Calu3 (cell line): ENCODE measurements at regions not wholly inside any gene's neighbourhood (a gene's known extent, or its start where the extent isn't known, plus 50 kb on each side); places are given as distances from the start of the nearest gene placed in this dataset.

ENCODE experiments used
- BruUV-seq: library from RNA; stranded (reverse); fragments of 400-500 nt; replicated peaks from 2 replicates; lab custom pipeline; 2021; lab: Mats Ljungman, UMichigan
- CTCF ChIA-PET: fragments of 300-600 bp; sonication (Branson Sonifier 250); formaldehyde crosslinking; loops from one replicate; lab custom pipeline; 2022; ENCODE audit warnings: antibody characterized with exemption; lab: Charles Lee
- DNase-seq: peaks from one replicate; pipeline ENCODE4 v3.0.0; 2022
- H3K27ac Mint-ChIP-seq: one replicate; pipeline ENCODE4 v1.8.0; 2022; ENCODE audit warnings: mixed read lengths; ENCODE audit not compliant: unreplicated experiment
- H3K27me3 Mint-ChIP-seq: one replicate; pipeline ENCODE4 v1.8.0; 2022; ENCODE audit warnings: mixed read lengths; ENCODE audit not compliant: unreplicated experiment
- H3K36me3 Mint-ChIP-seq: one replicate; pipeline ENCODE4 v1.8.0; 2022; ENCODE audit warnings: mild to moderate bottlenecking, moderate library complexity, mixed read lengths; ENCODE audit not compliant: insufficient read depth, unreplicated experiment
- H3K4me1 Mint-ChIP-seq: one replicate; pipeline ENCODE4 v1.8.0; 2022; ENCODE audit warnings: mild to moderate bottlenecking, low read depth, mixed read lengths; ENCODE audit not compliant: unreplicated experiment
- H3K4me3 Mint-ChIP-seq: one replicate; pipeline ENCODE4 v1.8.0; 2022; ENCODE audit warnings: mild to moderate bottlenecking, low read depth, moderate library complexity, mixed read lengths; ENCODE audit not compliant: unreplicated experiment
- H3K9me3 Mint-ChIP-seq: one replicate; pipeline ENCODE4 v1.8.0; 2022; ENCODE audit warnings: low read depth, mixed read lengths; ENCODE audit not compliant: unreplicated experiment
- intact Hi-C: fragments of 100-400 bp; cut with micrococcal nuclease; formaldehyde crosslinking; loops from one replicate; pipeline ENCODE4 v1.10.0; 2022; ENCODE audit not compliant: unreplicated experiment
- TF ChIP-seq, protein P1 (sequence below): fragments of 200-600 bp; IDR thresholded peaks from one replicate; pipeline ENCODE4 v1.8.0; 2022; ENCODE audit warnings: antibody characterized with exemption; ENCODE audit not compliant: unreplicated experiment

DNA sequence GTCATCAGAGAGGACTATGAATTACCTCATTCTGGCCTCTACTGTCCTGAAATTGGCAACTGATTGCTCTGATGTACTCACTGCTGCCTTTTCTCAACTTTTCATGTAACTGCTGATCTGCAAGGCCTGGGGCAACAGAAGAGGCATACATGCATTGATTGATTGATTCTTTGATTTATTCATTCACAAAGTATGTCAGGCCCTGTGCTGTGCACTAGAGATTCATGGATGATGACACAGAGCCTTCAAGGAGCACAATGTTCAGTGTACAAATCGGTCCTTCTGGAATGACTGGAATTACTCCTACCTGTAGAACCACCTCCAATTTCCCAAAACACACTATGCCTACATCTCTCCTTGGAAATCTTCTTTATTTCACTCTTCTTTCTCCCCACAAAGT, 111.3 kb downstream of the LRATD1 start:
- TF ChIP-seq, protein P1, sequence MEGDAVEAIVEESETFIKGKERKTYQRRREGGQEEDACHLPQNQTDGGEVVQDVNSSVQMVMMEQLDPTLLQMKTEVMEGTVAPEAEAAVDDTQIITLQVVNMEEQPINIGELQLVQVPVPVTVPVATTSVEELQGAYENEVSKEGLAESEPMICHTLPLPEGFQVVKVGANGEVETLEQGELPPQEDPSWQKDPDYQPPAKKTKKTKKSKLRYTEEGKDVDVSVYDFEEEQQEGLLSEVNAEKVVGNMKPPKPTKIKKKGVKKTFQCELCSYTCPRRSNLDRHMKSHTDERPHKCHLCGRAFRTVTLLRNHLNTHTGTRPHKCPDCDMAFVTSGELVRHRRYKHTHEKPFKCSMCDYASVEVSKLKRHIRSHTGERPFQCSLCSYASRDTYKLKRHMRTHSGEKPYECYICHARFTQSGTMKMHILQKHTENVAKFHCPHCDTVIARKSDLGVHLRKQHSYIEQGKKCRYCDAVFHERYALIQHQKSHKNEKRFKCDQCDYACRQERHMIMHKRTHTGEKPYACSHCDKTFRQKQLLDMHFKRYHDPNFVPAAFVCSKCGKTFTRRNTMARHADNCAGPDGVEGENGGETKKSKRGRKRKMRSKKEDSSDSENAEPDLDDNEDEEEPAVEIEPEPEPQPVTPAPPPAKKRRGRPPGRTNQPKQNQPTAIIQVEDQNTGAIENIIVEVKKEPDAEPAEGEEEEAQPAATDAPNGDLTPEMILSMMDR: no peak
- BruUV-seq: no TSS peak
- DNase-seq: no peak
- CTCF ChIA-PET: no interaction called here
- no peaks in the 10 kb centered on the region for H3K27me3 Mint-ChIP-seq
- intact Hi-C loops: no loop called here
- no peaks in the 10 kb centered on the region for H3K4me1 Mint-ChIP-seq
- H3K36me3 Mint-ChIP-seq: no peaks in the 10 kb centered on the region
- no peak overlapping the region for H3K4me3 Mint-ChIP-seq
- peaks cover 3% of the 10 kb centered on the region for H3K9me3 Mint-ChIP-seq
- no peak overlapping the region for H3K27ac Mint-ChIP-seq

DNA sequence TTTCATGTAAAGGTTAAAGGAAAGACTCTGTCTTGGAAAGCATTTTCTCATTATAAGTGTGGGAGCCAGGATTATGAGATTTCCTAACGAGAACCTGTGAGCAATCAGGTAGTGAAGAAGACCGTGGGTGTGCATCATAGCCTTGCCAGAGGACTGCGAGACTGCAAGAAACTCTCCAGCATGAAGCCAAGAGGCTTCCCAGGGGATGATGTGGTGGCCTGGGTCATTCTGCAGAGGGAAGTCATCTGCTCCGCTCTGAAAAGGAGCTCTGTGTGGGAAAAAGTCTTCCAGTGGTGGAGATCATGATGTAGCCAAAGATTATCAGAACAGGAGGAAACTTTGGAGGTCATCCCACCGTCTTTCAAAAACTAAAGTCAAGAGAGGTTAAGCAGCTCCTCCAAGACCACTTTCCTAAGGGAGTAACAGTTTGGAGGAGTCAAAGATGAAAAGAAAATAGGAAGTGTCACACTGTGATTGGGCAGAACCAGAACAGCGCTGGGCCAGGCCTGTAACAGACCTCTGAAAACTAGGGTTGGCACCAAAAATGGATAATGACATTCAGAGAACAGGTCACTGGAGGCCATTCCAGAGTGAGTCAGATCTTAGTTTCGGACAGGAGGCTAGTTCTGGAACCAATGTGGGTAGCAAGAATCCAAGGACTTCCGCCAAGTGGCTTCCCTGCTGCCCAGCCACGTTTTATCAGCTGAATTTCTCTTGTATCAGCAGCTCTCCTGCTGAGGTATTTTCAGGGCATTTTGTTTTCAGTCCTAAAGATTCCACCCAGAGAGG, 113.0 kb downstream of the LRATD1 start:
- no TSS peak for BruUV-seq

DNA sequence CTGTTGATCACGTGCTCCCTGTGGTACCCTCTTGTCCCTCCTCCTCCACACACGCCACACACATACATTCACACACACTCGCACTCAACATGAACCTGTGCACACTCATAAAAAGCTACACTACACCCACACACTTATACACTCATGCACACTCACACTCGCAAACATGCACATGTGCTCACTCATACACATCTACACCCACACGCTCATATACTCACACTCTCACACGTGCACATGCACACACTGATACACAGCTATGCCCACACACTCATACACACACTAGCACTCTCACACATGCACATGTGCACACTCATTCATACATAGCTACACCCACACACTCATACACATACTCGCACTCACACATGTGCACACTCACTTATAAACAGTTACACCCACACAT, 113.6 kb downstream of the LRATD1 start:
- H3K27ac Mint-ChIP-seq: no peak overlapping the region
- no peak overlapping the region for H3K4me3 Mint-ChIP-seq
- DNase-seq: no peak
- CTCF ChIA-PET: no interaction called here
- no peaks in the 10 kb centered on the region for H3K36me3 Mint-ChIP-seq
- no TSS peak for BruUV-seq
- H3K4me1 Mint-ChIP-seq: no peaks in the 10 kb centered on the region
- no peaks in the 10 kb centered on the region for H3K27me3 Mint-ChIP-seq
- intact Hi-C loops: no loop called here
- TF ChIP-seq, protein P1: no peak
- no peaks in the 10 kb centered on the region for H3K9me3 Mint-ChIP-seq

More for the DNA sequence above, 113.0 kb downstream of the LRATD1 start:
- DNase-seq: no peak
- no peaks in the 10 kb centered on the region for H3K27me3 Mint-ChIP-seq
- H3K27ac Mint-ChIP-seq: no peak overlapping the region
- CTCF ChIA-PET: no interaction called here
- H3K4me3 Mint-ChIP-seq: no peak overlapping the region
- H3K4me1 Mint-ChIP-seq: no peaks in the 10 kb centered on the region
- no peaks in the 10 kb centered on the region for H3K36me3 Mint-ChIP-seq
- H3K9me3 Mint-ChIP-seq: no peaks in the 10 kb centered on the region
- TF ChIP-seq, protein P1: no peak
- intact Hi-C loops: no loop called here

DNA sequence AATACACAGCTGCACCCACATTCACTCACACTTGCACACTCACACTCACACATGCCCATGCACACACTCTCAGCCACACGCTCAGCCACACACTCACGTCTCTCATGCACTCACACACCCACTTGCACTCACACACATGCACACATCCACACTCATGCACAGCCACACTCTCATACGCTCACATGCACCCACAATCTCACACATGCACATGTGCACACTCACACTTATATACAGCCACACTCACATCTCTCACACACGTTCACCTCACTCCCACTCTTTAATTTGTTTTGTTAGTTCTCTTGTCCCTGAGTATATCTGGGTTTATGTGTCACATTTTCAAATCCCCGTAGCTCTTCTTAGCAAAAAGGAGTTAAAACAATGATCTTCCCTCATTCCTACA, 114.9 kb downstream of the LRATD1 start:
- no peaks in the 10 kb centered on the region for H3K36me3 Mint-ChIP-seq

More for the DNA sequence above, 114.9 kb downstream of the LRATD1 start:
- H3K9me3 Mint-ChIP-seq: no peaks in the 10 kb centered on the region
- H3K27me3 Mint-ChIP-seq: no peaks in the 10 kb centered on the region
- no peak for DNase-seq
- TF ChIP-seq, protein P1: no peak
- CTCF ChIA-PET: no interaction called here
- no peak overlapping the region for H3K4me3 Mint-ChIP-seq
- BruUV-seq: no TSS peak
- H3K4me1 Mint-ChIP-seq: no peaks in the 10 kb centered on the region
- intact Hi-C loops: no loop called here
- no peak overlapping the region for H3K27ac Mint-ChIP-seq
